ENCODE measurements at regions not wholly inside any gene's neighbourhood (a gene's known extent, or its start where the extent isn't known, plus 50 kb on each side); places are given as distances from the start of the nearest gene placed in this dataset.

GRCh38 chr11:13852481-13852880, 110.0 kb upstream of the SPON1 start:
- H3K27me3 Mint-ChIP-seq = peaks cover 49% of the 10 kb centered on the region
- peaks cover 6% of the 10 kb centered on the region for H3K4me1 Mint-ChIP-seq (ENCODE audit: unreplicated experiment)
- H3K27ac Mint-ChIP-seq = no peak overlapping the region
- no peak for DNase-seq (ENCODE audit: extremely low spot score, unreplicated experiment)
- TF ChIP-seq, protein P1, sequence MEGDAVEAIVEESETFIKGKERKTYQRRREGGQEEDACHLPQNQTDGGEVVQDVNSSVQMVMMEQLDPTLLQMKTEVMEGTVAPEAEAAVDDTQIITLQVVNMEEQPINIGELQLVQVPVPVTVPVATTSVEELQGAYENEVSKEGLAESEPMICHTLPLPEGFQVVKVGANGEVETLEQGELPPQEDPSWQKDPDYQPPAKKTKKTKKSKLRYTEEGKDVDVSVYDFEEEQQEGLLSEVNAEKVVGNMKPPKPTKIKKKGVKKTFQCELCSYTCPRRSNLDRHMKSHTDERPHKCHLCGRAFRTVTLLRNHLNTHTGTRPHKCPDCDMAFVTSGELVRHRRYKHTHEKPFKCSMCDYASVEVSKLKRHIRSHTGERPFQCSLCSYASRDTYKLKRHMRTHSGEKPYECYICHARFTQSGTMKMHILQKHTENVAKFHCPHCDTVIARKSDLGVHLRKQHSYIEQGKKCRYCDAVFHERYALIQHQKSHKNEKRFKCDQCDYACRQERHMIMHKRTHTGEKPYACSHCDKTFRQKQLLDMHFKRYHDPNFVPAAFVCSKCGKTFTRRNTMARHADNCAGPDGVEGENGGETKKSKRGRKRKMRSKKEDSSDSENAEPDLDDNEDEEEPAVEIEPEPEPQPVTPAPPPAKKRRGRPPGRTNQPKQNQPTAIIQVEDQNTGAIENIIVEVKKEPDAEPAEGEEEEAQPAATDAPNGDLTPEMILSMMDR (conservative IDR thresholded peaks at IDR 0.05) = no peak
- H3K9me3 Mint-ChIP-seq = no peaks in the 10 kb centered on the region
- no peaks in the 10 kb centered on the region for H3K36me3 Mint-ChIP-seq
- no peak overlapping the region for H3K4me3 Mint-ChIP-seq

DNA sequence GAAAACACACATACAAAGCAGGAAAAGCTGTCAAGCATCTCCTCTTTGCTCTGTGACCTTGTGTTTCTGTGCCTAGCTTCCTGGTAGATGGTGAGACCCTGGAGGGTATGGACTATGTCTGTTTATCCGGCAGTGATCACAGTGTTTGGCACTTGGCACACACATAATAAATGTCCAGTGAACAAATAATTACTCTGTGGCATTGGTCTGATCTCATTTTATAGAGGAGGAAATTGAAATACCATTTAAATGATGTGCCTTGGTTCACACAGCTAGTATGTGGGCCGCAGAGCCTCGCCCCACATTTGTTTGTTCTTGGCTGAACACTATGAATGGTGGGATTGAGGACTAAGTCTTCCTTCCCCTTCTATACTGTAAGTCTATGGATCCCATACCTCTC, 104.7 kb upstream of the SPON1 start:
- Mint-ChIP-seq H3K27me3 (peaks cover 21% of the 10 kb centered on the region), H3K4me3 (no peak overlapping the region), H3K36me3 (no peaks in the 10 kb centered on the region), H3K9me3 (no peaks in the 10 kb centered on the region), H3K27ac (no peak overlapping the region), H3K4me1 (ENCODE audit: unreplicated experiment) (peaks cover 4% of the 10 kb centered on the region)
- TF ChIP-seq, protein P1 (conservative IDR thresholded peaks at IDR 0.05) = no peak
- DNase-seq (ENCODE audit: extremely low spot score, unreplicated experiment) = no peak

- H3K36me3 Mint-ChIP-seq = no peaks in the 10 kb centered on the region
- H3K27ac Mint-ChIP-seq = no peak overlapping the region
- peaks cover 4% of the 10 kb centered on the region for H3K4me1 Mint-ChIP-seq (ENCODE audit: unreplicated experiment)
- DNase-seq (ENCODE audit: extremely low spot score, unreplicated experiment) = no peak
- TF ChIP-seq, protein P1 (conservative IDR thresholded peaks at IDR 0.05) = no peak
- H3K4me3 Mint-ChIP-seq = no peak overlapping the region
- no peaks in the 10 kb centered on the region for H3K9me3 Mint-ChIP-seq
- peaks cover 21% of the 10 kb centered on the region for H3K27me3 Mint-ChIP-seq
These were observed 102.6 kb upstream of the SPON1 start for GRCh38 chr11:13859892-13860291.

DNA sequence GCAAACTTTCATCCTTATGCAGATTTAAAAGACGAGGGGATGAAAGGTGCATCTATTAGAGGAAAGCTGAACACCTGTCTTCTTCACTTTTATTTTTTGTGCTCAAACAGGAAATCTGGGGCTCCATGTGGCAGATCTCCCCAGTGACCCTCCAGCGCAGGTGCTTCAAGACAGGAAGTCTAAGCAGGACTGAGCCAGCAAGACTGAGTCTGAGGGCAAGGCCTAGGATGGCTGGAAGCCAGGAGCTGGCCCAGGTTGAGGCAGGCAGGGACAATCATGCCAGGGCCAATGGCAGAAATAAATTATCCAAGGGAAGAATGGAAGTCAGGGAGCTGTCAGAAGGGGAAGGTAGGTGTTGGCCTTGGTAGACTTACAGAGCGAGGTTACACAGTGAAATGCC, 101.1 kb upstream of the SPON1 start:
- H3K9me3 Mint-ChIP-seq = no peaks in the 10 kb centered on the region

DNA sequence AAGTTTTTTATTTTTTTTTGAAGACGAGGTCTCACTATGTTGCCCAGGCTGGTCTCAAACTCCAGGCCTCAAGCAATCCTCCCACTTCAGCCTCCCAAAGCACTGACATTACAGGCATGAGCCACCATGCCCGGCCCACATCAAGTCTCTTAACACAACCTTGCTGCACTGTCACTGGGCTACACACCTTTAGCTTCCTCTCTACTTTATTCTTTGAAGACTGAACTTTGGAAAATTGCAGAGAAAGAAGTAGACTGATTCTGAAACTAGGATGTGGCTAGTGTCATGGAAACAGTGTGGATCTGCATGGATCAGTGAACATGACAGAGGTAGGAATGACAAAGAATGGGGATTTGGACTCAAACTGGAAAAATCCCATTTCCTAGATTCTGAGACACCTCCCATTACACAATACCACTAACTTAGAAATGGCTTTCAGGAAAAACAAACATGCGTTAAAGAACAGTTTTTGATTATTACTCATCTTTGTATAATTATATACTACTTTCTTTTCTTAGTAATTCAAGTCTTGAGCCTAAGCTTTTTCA, 99.6 kb upstream of the SPON1 start:
- H3K9me3 Mint-ChIP-seq = no peaks in the 10 kb centered on the region
- no peak overlapping the region for H3K4me3 Mint-ChIP-seq
- TF ChIP-seq, protein P1 (conservative IDR thresholded peaks at IDR 0.05) = no peak
- DNase-seq (ENCODE audit: extremely low spot score, unreplicated experiment) = no peak
- peaks cover 4% of the 10 kb centered on the region for H3K27me3 Mint-ChIP-seq
- peaks cover 4% of the 10 kb centered on the region for H3K4me1 Mint-ChIP-seq (ENCODE audit: unreplicated experiment)
- no peaks in the 10 kb centered on the region for H3K36me3 Mint-ChIP-seq
- no peak overlapping the region for H3K27ac Mint-ChIP-seq

More for the DNA sequence above, 101.1 kb upstream of the SPON1 start:
- TF ChIP-seq, protein P1 (conservative IDR thresholded peaks at IDR 0.05) = no peak
- peaks cover 7% of the 10 kb centered on the region for H3K27me3 Mint-ChIP-seq
- no peak for DNase-seq (ENCODE audit: extremely low spot score, unreplicated experiment)
- H3K4me1 Mint-ChIP-seq (ENCODE audit: unreplicated experiment) = peaks cover 4% of the 10 kb centered on the region
- H3K4me3 Mint-ChIP-seq = no peak overlapping the region
- no peaks in the 10 kb centered on the region for H3K36me3 Mint-ChIP-seq
- H3K27ac Mint-ChIP-seq = no peak overlapping the region

Measured in type B pancreatic cell (in vitro differentiated cells).